Activated naive CD4-positive, alpha-beta T cell treated with anti-CD3 and anti-CD28 coated beads, Interleukin-2, amount 50 U/mL, for 24 hours (primary cell): ENCODE measurements at regions not wholly inside any gene's neighbourhood (a gene's known extent, or its start where the extent isn't known, plus 50 kb on each side); places are given as distances from the start of the nearest gene placed in this dataset.
"Not testable (repeated sequence)": the region's sequence is repeated elsewhere in the genome, so short reads cannot be mapped to it uniquely, and the experiment has no call there.

Experiments
- H3K27ac Mint-ChIP-seq: one replicate; pipeline ENCODE4 v1.8.0; 2021; ENCODE audit warnings: mild to moderate bottlenecking, mixed read lengths
- H3K27me3 Mint-ChIP-seq: one replicate; pipeline ENCODE4 v1.8.0; 2021; ENCODE audit warnings: mixed read lengths
- H3K36me3 Mint-ChIP-seq: one replicate; pipeline ENCODE4 v1.8.0; 2021; ENCODE audit warnings: mixed read lengths
- H3K4me1 Mint-ChIP-seq: one replicate; pipeline ENCODE4 v1.8.0; 2021; ENCODE audit warnings: mixed read lengths
- H3K4me3 Mint-ChIP-seq: one replicate; pipeline ENCODE4 v1.8.0; 2021; ENCODE audit warnings: mild to moderate bottlenecking, mixed read lengths
- H3K9me3 Mint-ChIP-seq: one replicate; pipeline ENCODE4 v1.8.0; 2021; ENCODE audit warnings: mixed read lengths

DNA sequence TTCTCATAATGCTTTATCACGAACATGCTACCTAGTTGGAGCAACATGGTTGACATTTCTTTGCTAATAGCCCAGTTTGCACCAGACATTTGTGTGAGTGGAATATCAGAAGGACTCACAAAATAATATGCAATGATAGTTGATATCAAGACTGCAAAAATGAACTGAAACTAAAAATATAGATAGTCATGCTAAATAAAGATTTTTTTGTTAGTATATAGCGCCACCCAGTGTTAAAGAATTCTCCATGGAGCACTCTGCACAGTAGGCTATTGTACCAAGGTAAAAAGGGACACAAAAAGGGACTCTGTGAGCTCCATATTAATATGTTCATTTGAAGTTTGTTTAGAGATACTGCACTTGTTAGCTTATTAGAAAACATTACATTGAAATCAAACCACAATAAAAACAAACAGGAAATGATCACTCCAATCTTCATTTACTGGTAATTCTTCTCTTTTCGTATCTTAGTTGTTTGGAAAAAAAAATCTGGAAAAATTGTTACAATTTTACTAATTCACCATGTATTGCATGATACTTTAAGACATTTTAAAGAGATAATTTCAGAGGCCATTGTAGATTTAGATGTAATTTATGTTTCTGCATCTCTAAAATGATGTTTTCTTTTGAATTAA is 1509.6 kb downstream of the ADGRL3 start:
- no peaks in the 10 kb centered on the region for H3K27me3 Mint-ChIP-seq
- H3K4me1 Mint-ChIP-seq, result no peaks in the 10 kb centered on the region
- H3K9me3 Mint-ChIP-seq, result peaks cover 4% of the 10 kb centered on the region
- H3K27ac Mint-ChIP-seq, result no peak overlapping the region
- H3K36me3 Mint-ChIP-seq, result no peaks in the 10 kb centered on the region
- H3K4me3 Mint-ChIP-seq, result no peak overlapping the region

- H3K4me1 Mint-ChIP-seq, result no peaks in the 10 kb centered on the region
- H3K9me3 Mint-ChIP-seq, result peaks cover 4% of the 10 kb centered on the region
- H3K36me3 Mint-ChIP-seq, result no peaks in the 10 kb centered on the region
- no peaks in the 10 kb centered on the region for H3K27me3 Mint-ChIP-seq
- H3K4me3 Mint-ChIP-seq, result no peak overlapping the region
- no peak overlapping the region for H3K27ac Mint-ChIP-seq
Observed at GRCh38 chr4:62706423-62706822, 1506.3 kb downstream of the ADGRL3 start.

DNA sequence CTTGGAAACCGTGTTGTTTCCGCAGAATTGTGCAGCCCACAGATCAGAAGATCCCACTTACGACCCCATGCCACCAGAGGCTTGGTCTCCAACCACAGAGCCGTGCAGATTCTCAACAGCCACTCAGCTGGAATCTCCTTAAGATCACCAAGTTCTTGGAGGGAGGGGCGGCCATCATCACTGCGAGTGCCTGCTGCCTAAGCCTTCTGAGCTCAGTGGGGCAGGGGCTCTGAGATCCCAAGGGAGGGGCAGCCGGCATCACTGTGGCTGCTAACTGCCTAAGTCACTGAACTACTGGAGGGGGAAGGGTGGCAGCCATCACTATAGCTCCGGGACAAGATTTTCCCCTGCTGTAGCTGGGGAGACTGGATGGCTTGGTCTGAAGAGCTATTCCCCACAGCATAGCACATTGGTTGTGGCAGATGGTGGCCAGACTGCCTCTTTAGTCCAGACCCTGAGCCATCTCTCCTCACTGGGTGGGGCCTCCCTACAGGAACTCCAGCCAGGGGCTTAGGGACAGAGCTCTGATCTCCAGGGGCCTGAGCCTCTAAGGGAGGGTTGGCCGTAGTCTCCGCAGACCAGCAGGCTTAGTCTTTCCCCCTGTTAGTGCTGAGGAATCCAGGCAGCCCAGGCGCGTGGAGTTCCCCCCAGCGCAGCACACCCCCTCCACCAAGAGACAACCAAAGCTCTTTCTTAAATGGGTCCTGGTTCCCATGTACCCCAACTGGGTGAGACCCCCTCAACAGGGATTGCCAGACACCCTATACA is 1483.9 kb downstream of the ADGRL3 start:
- Mint-ChIP-seq H3K36me3 (no peaks in the 10 kb centered on the region), H3K27me3 (no peaks in the 10 kb centered on the region), H3K9me3 (peaks cover 11% of the 10 kb centered on the region), H3K27ac (no peak overlapping the region), H3K4me1 (no peaks in the 10 kb centered on the region), H3K4me3 (no peak overlapping the region)

DNA sequence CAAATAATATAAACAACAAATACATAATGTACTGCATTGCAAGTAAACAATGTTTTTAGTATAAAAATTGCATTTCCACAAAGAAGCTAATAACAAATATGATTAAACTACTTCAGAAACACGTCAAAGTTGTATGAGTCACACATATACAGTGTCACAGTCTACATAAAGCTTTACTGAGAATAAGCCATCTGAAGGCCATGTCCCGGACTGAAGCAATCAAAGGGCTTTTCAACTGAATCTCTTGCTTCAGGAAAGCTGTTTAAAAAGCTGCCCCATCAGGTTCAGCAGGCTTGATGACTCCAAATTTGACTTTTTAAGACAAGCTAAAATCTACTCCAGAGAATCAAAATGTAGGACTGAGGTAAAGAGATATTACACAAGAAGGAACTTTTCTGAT is 1476.8 kb downstream of the ADGRL3 start:
- Mint-ChIP-seq H3K36me3 (no peaks in the 10 kb centered on the region), H3K27me3 (no peaks in the 10 kb centered on the region), H3K9me3 (peaks cover 11% of the 10 kb centered on the region), H3K4me3 (no peak overlapping the region), H3K27ac (no peak overlapping the region), H3K4me1 (no peaks in the 10 kb centered on the region)

- H3K9me3 Mint-ChIP-seq, result no peaks in the 10 kb centered on the region
- H3K4me3 Mint-ChIP-seq, result no peak overlapping the region
- no peaks in the 10 kb centered on the region for H3K27me3 Mint-ChIP-seq
- no peaks in the 10 kb centered on the region for H3K4me1 Mint-ChIP-seq
- H3K27ac Mint-ChIP-seq, result no peak overlapping the region
- H3K36me3 Mint-ChIP-seq, result no peaks in the 10 kb centered on the region
Observed at GRCh38 chr4:62670514-62670913, 1470.4 kb downstream of the ADGRL3 start.

DNA sequence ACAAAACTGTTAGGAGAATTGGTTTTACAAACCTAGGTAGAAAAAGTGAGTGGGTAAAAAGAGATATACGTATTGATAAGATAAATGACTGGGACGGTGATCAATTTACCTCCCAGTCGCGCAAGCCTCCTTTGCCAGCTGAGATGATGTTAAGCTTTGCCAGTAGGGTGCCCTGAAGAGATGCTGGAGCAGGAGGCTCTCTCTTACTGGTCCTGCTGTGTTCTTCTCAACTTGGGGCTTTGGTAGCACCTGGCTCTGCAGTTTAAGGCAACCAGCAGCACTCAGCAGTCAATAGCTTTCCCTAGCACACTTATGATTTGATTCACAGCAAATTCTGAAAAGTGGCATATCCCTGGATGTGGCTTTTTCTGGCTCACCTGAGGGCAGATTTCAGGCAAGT is 1461.7 kb downstream of the ADGRL3 start:
- Mint-ChIP-seq H3K9me3 (no peaks in the 10 kb centered on the region), H3K27ac (no peak overlapping the region), H3K36me3 (no peaks in the 10 kb centered on the region), H3K4me3 (no peak overlapping the region), H3K4me1 (no peaks in the 10 kb centered on the region), H3K27me3 (no peaks in the 10 kb centered on the region)

DNA sequence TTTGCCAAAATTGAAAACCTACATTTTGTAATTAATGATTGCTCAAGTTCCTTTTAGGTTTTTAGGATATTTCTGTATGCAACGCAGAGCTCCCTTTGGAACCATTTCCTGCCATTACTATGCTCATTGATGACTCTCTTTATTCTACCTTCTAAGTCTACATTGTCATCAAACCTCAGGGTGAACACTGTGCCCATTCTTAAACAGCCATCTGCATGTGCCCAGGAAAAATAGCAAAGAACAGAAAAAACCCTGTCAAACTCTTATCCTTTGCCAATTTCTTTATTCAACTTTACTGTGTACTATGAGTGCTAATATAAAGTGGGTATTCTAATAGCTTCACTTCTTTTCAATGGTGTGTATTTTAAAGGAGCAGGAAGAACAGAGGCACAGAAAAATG is 1455.9 kb downstream of the ADGRL3 start:
- Mint-ChIP-seq H3K4me3 (no peak overlapping the region), H3K27me3 (no peaks in the 10 kb centered on the region), H3K9me3 (peaks cover 5% of the 10 kb centered on the region)

GRCh38 chr4:62644372-62644771 is 1444.2 kb downstream of the ADGRL3 start:
- Mint-ChIP-seq H3K9me3 (peaks cover 15% of the 10 kb centered on the region), H3K4me3 (no peak overlapping the region), H3K27me3 (no peaks in the 10 kb centered on the region), H3K4me1 (no peaks in the 10 kb centered on the region), H3K27ac (no peak overlapping the region), H3K36me3 (no peaks in the 10 kb centered on the region)

More for the DNA sequence above, 1455.9 kb downstream of the ADGRL3 start:
- Mint-ChIP-seq H3K27ac (no peak overlapping the region), H3K4me1 (no peaks in the 10 kb centered on the region), H3K36me3 (no peaks in the 10 kb centered on the region)

DNA sequence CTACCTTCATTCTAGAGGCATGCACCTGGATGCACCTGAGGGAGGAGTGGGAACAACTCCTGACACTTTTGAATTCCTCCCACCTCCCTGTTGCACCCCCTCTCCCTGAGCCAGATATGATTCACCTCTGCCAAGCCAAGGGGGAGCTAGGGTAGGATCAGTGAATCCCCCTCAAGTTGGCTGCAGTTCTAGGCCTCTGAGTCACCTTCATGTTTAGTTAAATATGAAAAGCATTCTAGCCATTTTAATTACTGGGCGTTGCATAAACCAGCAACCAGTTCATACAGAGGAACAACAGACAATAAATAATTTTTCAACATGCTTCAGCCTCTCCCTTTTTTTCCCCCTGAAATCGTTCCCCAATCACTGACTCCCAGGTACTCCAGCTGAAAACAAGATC is 1440.2 kb downstream of the ADGRL3 start:
- Mint-ChIP-seq H3K36me3 (no peaks in the 10 kb centered on the region), H3K4me3 (no peak overlapping the region), H3K27me3 (no peaks in the 10 kb centered on the region), H3K4me1 (no peaks in the 10 kb centered on the region), H3K9me3 (peaks cover 6% of the 10 kb centered on the region), H3K27ac (no peak overlapping the region)

- no peaks in the 10 kb centered on the region for H3K36me3 Mint-ChIP-seq
- no peak overlapping the region for H3K27ac Mint-ChIP-seq
- H3K27me3 Mint-ChIP-seq, result no peaks in the 10 kb centered on the region
- peaks cover 6% of the 10 kb centered on the region for H3K9me3 Mint-ChIP-seq
- H3K4me3 Mint-ChIP-seq, result no peak overlapping the region
- H3K4me1 Mint-ChIP-seq, result no peaks in the 10 kb centered on the region
Observed at GRCh38 chr4:62627671-62628070, 1427.5 kb downstream of the ADGRL3 start.

DNA sequence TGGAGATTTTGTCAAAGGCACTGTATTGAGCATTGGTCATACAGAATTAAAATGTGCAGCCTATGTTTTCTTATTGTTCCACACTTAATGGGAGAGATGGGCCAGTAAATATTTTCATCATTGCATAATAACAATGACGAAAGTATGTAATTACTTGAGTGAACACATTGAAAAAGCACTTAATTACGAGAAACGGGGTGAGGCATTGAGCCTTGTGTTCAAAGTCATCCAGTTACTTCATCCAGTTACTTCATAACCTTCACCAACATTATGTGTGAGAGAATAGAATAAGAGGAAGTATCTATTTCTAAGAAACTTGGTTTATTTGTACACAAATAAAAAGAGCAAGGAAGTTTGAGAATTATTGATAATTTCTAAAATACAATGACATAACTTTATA is 1427.0 kb downstream of the ADGRL3 start:
- Mint-ChIP-seq H3K27me3 (no peaks in the 10 kb centered on the region), H3K4me1 (no peaks in the 10 kb centered on the region), H3K9me3 (peaks cover 5% of the 10 kb centered on the region), H3K27ac (no peak overlapping the region), H3K4me3 (no peak overlapping the region), H3K36me3 (no peaks in the 10 kb centered on the region)

GRCh38 chr4:62622089-62622488 is 1422.0 kb downstream of the ADGRL3 start:
- no peak overlapping the region for H3K27ac Mint-ChIP-seq
- no peak overlapping the region for H3K4me3 Mint-ChIP-seq

GRCh38 chr4:62619971-62620370 is 1419.8 kb downstream of the ADGRL3 start:
- H3K4me3 Mint-ChIP-seq, result no peak overlapping the region
- no peak overlapping the region for H3K27ac Mint-ChIP-seq
- H3K4me1 Mint-ChIP-seq, result no peaks in the 10 kb centered on the region
- no peaks in the 10 kb centered on the region for H3K36me3 Mint-ChIP-seq
- no peaks in the 10 kb centered on the region for H3K27me3 Mint-ChIP-seq
- peaks cover 6% of the 10 kb centered on the region for H3K9me3 Mint-ChIP-seq

More at GRCh38 chr4:62622089-62622488, 1422.0 kb downstream of the ADGRL3 start:
- no peaks in the 10 kb centered on the region for H3K4me1 Mint-ChIP-seq
- H3K36me3 Mint-ChIP-seq, result no peaks in the 10 kb centered on the region
- peaks cover 9% of the 10 kb centered on the region for H3K9me3 Mint-ChIP-seq
- H3K27me3 Mint-ChIP-seq, result no peaks in the 10 kb centered on the region

DNA sequence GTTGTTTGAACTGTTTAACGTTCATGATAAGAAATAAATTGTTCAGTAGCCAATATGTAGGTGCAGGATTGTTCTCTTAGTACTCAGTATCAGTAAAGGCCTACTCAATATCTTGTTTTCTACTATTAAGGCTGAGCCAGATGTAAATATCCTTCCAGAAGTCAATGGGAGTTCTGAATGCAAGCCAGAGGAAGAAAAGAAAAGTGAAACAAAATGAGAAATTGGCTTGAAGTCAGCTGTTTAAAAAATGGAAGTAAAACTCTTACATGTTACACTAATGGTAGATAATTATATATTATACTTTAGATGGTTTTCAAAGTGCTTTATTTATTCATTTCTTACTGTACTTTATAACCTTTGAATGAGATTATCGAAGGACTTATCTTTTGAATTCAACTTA is 1417.9 kb downstream of the ADGRL3 start:
- no peak overlapping the region for H3K27ac Mint-ChIP-seq
- H3K36me3 Mint-ChIP-seq, result no peaks in the 10 kb centered on the region
- H3K4me1 Mint-ChIP-seq, result no peaks in the 10 kb centered on the region

DNA sequence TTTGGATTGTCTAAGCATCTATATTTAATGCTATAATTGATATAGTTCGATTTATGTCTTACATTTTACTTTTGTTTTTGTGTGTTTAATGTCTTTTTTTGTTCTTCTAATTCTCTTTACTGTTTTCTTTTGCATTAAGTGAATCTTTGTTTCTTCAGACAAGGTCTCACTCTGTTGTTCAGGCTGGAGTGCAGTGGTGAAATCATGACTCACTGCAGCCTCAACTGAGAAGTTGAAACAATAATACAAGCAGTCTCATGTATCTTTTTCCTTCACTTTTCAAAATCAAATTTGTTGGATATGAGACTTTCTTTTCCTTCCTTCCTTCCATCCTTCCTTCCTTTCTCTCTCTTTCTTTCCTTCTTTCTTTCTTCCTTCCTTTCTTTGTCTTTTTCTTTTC is 1401.6 kb downstream of the ADGRL3 start:
- Mint-ChIP-seq H3K27me3 (no peaks in the 10 kb centered on the region), H3K36me3 (no peaks in the 10 kb centered on the region), H3K9me3 (peaks cover 10% of the 10 kb centered on the region), H3K27ac (no peak overlapping the region), H3K4me3 (no peak overlapping the region), H3K4me1 (no peaks in the 10 kb centered on the region)

More for the DNA sequence above, 1417.9 kb downstream of the ADGRL3 start:
- Mint-ChIP-seq H3K27me3 (no peaks in the 10 kb centered on the region), H3K9me3 (peaks cover 6% of the 10 kb centered on the region), H3K4me3 (no peak overlapping the region)

GRCh38 chr4:62595265-62595664 is 1395.1 kb downstream of the ADGRL3 start:
- H3K36me3 Mint-ChIP-seq, H3K27ac Mint-ChIP-seq, H3K4me3 Mint-ChIP-seq, H3K27me3 Mint-ChIP-seq, H3K9me3 Mint-ChIP-seq, H3K4me1 Mint-ChIP-seq: not testable (repeated sequence)
